8988T (cell line): ENCODE measurements at regions not wholly inside any gene's neighbourhood (a gene's known extent, or its start where the extent isn't known, plus 50 kb on each side); places are given as distances from the start of the nearest gene placed in this dataset.
"Not testable (repeated sequence)": the region's sequence is repeated elsewhere in the genome, so short reads cannot be mapped to it uniquely, and the experiment has no call there.

ENCODE experiments used
- DNase-seq: peaks from one replicate; pipeline ENCODE4 v3.0.0; 2011

DNA sequence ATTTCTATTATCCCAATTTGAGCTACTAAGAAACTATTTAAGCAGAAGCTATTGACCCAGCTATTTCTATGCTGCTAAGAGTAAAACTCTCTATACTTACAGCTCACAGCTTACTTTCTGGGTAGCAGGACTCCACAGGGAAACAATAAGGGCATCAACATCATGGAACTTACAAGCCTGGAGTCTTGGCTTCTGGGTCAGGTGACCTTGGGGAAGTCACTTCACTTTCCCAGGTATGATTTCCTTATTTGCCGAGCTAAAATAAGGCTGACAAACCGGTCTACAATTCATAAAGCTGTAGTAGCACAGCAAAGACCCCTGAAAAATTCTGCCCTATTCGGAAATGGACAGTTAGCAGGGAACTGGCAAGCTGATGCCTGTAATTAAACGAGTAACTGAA is 278.3 kb upstream of the NR2F2 start:
- DNase-seq, result no peak

DNA sequence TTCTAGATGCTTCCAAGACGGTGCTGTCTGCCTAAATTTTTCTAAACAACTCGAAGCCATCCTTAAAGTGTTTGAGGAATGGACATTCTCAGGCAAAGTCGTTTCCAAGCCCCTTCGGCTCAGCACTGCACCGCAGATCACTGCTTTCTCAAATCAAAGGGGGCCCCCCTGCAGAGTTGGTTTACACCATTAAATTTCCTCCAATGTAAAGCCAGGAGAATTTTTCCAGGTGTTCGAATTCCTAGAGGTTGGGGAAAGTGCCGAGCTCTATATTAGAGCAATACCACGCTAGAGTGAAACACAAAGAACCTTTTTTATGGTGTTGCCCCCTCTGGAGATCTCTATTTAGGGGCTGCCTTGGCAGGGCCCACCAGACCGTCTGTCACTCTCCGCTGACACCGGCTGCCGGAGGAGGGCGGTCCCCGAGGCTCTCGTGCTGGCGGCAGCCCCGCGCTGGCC is 277.9 kb upstream of the NR2F2 start:
- DNase-seq, result no peak

DNA sequence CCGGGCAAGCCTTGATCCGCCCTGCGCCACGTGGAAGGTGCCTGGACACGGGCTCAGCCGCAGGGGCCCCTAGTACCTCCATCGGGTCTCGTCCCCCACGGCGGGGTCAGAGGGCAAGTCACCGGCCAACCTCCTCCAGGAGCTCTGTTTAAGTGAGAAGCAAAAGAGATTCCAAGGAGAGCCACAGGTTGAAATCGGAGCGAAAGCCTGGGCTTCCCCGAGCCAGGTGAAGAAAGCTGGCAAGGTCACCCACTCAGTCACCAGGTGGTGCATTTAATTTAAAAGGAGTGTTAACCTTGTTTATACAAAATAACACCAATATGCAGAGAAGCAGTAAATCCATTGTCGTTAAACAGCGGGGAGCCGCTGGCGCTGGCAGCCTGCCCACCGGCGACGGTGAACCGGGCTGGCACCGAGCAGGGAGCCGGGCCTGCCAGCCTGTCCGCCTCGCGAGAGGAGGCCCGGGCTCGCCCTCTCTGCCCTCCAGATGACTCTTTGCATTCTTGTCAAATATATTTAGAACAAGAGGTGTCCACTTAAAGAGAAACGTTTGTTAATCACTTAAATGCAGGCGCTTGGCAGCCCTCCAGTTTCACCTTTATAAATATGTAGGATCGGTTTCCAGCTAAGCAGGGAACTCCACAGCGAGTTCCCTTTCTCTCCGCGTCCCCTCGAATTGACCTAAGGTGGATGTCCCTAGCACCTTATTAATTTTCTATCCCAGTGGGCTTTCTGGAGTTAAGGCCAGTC is 277.3 kb upstream of the NR2F2 start:
- no peak for DNase-seq

DNA sequence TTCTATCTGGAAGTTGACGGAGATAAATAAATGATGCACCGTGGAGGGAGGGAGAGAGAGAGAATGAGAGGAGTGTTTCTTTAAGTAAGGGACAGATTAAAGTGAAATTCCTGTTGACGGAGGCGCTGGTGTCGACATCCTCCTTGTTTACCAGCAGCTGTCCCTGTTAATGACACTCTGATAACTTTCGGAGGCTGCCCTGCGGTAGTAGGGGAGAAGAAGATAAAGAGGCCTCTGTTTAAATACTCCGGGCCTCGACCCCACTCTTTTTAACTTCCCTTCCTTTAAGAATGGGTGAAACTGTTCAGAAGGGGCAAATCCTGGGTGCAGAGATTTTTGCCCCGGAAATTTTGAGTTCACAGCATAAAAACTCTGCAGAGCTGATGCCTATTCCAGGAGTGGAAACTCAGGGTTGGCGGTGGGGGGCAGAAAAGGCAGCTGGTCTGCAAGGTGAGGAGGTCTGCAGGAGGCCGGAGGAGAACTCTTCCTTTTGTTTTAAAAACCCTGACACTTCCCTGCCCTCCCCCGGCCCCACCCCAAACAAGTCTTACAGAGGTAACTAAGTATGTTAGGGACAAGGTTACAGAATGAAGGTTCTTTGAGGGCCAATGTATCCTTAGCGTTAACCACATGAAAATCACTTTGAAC is 276.6 kb upstream of the NR2F2 start:
- DNase-seq, result no peak

DNA sequence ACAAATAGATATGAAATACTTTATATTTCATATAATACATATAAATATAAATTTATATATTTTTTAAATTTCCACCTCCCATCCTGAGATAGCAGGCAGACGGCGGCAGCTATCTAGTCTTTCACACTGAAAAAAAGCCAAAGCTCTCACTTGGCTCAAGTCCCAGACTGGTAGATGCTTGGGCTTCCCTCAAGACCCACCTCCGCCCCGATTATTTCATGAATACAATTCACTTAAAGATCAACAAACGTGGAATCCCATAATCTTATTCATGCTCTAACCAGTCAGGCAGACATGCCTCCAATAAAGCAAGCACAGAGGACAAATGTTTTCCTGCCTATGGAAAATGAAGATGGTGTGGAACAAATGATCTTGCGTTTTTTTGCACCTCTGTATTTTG is 275.9 kb upstream of the NR2F2 start:
- no peak for DNase-seq

DNA sequence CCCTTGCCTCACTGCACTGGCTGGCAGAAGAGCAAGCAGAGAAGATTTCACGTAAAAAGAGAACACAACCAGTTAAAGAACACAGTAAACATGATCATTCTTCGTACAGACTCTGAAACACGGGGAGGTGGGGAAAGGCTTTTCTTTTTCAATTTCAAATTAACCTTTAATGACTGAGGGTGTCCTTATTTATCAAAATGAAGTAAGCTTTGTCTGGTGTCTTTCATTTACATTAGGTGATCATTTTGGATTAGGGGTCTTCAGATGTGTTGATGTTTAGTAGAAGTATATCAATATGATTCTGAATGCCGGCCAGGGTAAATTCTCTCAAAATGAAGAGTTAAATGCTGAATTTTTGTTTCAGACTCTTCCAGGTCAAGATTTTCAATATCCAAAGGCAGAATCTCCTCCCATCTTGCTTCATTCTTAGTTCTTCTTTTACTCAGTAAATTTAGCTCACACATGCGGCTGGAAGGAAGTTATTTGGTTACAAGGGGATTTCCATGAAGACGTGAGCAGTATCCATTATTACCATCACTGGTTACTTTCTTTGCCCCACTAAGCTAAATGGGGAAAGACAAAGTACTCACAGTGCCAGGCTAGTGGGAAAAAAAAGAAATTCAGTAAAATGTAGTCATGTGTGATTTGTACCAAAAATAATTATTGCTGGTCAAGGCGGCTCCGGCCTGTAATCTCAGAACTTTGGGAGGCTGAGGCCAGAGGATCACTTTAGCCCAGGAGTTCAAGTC is 272.2 kb upstream of the NR2F2 start:
- no peak for DNase-seq

DNA sequence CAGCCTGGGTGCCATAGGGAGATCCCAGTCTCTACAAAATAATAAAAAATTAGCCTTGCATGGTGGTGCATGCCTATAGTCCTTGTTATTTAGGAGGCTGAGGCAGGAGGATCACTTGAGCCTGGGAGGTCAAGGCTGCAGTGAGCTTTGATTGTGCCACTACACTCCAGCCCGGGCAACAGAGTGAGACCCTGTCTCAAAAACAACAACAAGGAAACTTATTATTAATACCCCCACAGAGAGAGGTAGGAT is 271.7 kb upstream of the NR2F2 start:
- DNase-seq, result not testable (repeated sequence)

DNA sequence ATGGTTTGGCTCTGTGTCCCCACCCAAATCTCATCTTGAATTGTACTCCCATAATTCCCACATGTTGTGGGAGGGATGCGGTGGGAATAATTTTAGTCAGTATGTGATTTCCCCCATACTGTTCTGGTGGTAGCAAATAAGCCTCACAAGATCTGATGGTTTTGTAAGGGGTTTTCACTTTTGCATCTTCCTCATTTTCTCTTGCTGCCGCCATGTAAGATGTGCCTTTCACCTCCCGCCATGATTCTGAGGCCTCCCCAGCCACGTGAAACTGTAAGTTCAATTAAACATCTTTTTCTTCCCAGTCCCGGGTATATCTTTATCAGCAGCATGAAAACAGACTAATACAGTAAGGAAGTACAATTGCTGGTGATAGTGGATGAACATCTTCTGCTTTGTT is 269.9 kb upstream of the NR2F2 start:
- not testable (repeated sequence) for DNase-seq

DNA sequence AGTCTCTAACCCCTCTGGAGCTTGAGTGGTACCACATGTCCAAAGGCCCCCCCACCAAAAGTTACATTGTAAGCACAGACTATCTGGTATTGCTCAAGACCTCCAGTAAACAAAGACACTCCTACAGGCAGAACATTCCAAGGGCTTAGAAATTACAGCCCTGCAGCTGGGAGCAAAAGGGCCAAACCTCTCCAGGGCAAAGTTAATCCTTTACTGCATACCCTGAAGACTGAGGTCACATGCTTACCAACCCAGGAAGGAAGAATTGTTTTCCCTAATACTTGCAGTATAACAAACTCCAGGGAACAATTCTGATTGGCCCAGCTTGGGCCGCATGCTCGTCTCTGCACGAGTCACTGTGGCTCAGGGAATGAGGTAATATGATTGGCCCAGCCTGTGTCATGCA is 266.1 kb upstream of the NR2F2 start:
- no peak for DNase-seq

DNA sequence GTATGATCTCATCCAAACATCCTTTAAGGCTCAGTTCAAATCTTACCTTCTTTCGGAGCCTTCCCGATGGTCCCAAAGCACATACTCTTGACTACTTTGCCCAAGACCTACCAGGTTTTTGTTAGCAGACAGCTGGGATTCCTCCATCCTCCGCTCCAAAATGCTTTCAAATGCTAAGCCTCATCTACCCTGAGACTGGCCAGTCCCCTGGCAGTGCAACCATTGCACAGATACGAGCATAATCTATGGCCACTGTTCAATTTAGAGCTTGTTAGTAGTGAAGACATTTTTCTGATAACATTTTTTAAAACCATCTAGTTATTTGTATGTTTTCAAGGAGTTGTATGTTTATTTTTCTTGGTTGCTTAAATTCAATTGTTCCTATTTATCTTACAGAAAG is 264.4 kb upstream of the NR2F2 start:
- no peak for DNase-seq

DNA sequence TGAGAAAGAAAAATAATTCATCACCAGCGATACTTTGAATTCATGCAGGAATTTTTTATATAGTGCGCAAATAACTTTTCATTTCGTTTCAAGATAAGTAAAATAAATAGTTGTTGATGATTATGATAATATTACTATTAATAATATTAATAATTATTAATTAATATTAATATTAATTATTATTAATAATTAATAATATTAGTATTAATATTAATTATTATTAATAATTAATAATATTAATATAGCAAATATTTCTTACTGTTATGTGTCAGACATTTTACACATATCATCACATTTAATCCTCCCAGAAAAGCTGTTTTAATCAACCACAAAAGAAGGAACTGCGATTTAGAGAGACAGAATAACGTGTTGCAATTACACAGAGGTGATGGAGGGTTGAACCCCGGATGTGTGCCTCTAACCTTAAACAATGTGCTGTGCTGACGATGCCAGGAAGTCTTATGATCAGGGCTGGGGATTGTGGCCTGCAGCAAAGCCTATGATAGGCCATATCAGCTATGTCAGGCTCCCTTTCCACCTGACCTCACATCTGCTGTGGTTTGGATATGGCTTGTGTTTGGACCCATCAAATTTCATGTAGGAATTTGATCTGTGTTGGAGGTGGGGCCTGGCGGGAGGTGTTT is 263.5 kb upstream of the NR2F2 start:
- DNase-seq, result no peak

DNA sequence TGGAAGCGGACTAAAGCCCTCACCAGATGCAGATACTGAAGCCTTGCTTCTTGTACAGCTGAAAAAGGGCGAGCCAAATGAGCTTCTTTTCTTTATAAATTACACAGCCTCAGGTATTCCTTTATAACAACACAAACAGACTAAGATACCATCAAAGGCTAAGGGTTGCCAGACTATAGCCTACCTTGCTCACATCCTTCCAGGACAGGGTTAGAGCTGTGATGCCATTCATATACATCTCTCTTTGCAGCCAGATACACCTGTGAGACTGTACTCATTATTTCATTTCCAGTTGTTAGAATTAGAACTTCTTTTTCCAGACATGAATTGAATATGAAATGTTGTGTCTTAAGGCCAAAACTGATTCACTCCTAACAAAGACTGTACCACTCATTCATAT is 262.8 kb upstream of the NR2F2 start:
- DNase-seq, result no peak

DNA sequence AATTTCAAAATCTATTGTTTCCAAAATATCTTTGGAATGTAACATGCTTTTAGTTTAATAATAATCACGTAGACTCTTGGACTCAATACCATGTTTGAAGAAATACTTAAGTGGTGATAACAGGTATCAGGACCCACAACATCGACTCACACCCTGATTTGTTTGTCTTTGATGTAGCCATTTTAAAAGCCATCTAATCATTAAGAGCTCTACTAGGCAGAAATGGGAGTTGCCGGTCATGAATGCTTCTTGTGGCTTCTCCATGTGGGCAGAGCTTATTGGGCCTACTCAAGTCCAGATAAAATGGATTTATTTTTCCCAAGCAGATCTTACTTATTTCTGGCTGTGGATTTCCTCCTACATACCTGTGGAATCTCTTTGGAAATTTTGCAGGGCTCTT is 261.6 kb upstream of the NR2F2 start:
- DNase-seq, result no peak

DNA sequence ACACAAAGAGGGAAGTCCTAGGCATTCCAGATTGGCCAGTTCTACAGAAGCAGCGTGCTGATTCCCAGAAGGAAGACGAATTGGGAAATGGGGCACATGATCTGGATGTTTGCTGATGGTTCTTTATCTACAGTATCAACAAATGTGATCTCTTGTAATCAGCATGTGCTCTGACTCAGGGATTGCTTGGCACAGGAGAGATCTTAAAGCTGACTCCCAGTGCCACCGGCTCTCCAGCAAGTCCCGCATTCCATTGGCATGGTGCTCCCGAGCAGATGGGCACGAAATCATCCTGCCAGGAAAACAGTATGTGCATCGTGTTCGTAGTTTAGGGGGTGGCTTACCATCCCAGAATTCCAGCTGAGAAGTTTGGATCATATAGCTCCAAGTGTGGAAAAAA is 259.9 kb upstream of the NR2F2 start:
- DNase-seq, result no peak

DNA sequence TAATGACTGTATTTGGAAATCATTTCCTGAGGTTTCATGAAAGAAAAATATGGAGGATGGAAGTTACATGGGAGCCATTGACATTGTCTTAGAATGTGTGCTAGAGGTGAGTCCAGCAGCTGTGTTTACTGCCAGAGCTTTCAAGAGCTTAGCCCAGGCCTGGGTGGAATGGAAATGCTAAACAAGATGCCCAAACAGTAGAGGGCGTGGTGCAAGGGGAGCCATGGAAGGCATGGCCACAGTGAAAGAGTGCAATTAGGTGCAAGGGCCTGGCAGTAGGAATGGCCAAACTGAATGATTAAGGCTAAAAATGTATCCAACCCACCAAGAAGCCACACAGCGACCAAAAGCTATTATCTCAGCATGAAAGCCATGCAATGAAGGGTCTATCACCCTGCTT is 257.7 kb upstream of the NR2F2 start:
- DNase-seq, result no peak

DNA sequence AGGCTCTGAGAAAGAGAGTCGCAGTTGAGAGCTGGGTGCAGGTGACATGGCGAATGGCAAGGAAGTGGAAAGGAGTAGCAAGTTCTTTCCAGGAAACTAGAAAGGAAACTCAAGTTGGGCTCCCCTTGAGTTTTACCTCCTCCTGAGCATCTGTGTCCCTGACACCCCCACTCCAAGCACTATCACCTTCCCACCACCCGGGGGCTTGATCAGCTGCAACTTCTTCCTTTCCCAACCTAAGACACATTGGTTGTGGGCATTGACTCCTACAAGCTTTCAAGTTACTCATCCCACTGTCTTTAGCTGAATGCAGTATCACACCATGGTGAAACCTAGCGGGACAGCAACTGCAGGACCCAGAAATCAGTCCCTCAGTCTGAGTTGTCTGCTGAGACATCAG is 256.6 kb upstream of the NR2F2 start:
- DNase-seq, result no peak

DNA sequence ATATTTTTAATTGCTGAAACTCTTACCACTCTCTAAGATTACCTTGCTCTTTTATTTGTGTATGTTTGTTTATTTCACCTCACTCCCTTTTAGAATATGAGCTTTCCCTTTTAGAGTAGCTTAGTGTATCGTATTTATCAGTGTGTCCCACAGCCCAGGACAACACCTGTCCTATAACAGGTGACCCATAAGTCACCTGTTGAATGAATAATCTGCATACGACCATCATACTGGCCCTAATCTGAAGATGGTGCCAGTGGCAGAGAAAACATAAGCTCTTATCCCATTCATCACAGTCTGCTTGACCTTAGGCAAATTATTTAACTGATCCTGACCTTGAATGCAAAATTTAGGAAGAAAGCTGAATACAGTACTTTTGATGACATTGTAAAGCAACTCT is 254.6 kb upstream of the NR2F2 start:
- DNase-seq, result no peak

DNA sequence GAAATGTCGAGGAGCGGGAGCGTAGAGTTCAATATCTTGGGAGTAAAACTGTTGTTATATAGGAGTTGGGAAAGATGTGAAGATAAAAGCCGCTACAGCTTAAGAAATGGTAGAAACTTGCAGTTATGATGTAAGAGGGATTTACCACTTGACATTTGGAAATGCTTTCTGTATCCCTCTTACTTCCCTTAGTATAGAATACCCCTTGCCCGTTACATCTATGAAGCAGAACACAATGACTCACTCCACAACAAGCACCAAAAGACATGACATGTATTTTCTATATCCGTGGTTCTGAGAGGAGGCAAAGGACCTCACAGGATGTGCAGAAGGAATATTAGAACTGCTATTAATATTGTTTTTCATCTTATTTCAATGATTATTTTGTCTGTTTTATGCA is 254.2 kb upstream of the NR2F2 start:
- no peak for DNase-seq

DNA sequence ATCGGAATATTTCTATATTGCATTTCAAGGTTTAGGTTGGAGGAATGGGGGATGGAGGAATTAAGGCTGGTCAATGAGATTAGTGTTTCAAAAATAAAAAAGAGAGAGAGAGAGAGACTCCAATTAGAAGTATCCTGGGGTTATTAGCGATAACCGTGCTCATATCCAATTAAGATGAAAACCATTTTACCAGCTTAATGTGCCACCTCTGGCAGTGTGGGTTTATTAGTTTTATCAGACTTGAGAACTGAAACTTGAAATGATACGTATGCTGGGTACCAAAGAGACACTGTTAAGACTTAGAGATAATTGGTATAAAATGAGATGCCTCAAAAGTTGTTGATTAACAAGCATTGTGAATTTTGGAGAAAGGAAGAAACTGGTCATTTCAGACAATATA is 251.5 kb upstream of the NR2F2 start:
- DNase-seq, result no peak

DNA sequence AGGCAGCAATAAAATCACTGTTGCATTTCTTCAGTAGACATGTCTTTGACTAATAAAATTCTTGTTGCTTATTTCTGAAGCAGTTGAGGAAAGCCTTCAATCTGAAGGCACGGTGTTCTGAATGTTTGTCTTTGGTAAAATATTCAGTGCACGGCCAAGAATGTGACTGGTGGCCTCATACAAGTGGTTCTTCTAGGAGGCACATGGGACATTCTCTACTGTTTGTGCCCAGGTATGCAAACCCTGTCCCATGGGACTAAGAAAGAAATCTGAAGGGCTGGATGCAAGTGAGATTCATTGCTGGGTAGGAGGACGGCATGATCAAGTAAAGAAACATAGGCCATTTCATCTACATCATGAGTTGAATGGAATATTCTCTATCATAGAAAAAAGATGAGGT is 250.6 kb upstream of the NR2F2 start:
- DNase-seq, result no peak

DNA sequence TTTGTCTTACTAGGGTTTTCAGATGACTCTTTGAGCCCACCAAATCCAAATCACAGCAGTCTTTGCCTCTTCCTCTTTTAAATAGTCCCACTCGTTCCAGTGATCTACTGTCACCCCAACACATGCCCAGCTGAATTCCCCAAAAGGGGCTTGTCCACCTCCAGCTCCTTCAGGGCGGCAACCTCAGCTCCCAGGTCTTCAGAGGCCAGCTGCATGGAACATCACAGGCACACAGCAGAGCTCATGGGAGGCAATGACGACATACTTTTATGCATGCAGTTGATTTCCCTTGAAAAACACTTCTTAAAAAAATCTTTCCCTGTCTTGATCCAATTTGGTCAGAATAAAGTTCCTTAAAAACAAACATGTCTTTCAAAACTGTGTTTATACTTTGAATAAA is 244.3 kb upstream of the NR2F2 start:
- DNase-seq, result no peak

DNA sequence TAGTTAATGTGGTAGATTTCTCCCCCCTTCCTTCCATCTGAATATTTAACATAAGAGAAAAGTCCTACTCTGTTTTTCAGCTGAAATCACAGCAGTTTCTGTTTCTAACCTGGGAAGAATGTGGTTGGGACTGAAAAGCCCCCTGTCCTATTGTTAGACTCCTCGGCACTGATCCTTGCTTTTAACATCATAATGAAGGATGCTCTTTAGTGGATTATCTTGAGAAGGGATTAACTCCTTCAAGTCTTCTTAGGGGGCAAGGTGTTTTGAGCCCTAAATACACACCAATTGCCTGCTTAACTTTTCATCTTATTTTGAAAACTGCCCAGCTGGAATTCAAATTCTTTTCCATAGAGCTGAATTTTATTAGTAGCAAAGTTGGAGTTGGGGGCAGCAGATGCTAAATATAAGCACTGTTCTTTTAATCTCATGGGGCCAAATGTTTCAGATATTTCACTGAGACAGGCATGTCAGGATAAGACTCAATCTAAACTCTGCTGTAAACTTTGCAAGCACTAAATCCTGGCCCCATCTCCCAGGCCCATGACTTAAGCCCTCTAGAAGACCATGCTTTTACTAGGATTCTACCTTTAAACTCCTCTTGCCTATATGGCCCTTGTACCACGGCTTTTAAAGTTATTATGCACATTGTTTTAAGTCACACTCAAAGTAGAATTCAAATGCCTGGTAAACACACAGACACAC is 243.2 kb upstream of the NR2F2 start:
- DNase-seq, result no peak

DNA sequence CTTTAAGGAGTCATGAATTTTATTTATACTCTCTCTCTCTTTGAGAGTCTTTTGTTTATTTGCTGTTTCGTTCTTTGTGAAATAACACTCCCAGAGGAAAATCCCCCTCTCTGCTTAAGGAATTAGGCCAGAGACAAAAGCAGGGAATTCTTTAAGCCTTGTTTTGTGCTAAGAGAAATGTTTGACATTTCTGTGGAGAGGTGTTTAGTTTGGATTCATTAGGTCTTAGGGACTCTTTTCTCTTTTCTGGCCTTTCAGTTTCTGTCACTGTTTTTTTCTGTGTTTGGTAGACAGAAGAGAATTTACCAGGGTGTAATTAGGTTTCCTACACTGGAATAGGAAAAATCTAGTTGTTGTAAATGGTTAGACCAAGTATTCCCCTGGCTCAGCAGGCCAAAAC is 241.8 kb upstream of the NR2F2 start:
- no peak for DNase-seq
